ENCODE measurements at regions not wholly inside any gene's neighbourhood (a gene's known extent, or its start where the extent isn't known, plus 50 kb on each side); places are given as distances from the start of the nearest gene placed in this dataset.

DNA sequence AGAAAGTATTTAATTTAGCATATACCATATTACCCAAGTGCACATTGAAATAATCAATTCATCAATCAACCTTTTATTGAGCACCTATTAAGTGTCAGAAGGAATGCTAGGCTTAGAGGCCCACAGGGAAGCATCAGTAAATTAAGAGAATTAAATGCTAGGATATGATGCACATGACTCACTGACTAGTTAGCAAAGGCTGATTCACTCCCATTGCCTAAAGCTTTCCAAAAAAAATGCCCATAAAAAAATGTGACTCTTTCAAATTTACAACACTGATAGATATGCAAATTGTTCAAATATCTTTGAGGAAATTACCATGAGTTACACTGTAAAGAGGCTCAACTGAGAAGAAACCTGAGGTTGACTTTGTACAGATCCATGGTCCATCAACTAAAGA is 883.3 kb downstream of the CDH11 start:
- no peak overlapping the region for H3K27ac ChIP-seq
- H3K9me3 ChIP-seq, result no peaks in the 10 kb centered on the region
- TF ChIP-seq POLR2AphosphoS5 (IDR thresholded peaks at IDR 0.05), result no peak
- no peak for TF ChIP-seq POLR2A (IDR thresholded peaks at IDR 0.05)
- no peak for TF ChIP-seq CTCF (IDR thresholded peaks at IDR 0.05)
- H3K27me3 ChIP-seq (replicated peaks; ENCODE audit: insufficient read depth), result no peaks in the 10 kb centered on the region
- H3K4me1 ChIP-seq (replicated peaks), result no peaks in the 10 kb centered on the region
- no peak overlapping the region for H3K4me3 ChIP-seq
- DNase-seq (ENCODE audit: low spot score), result no peak
- intact Hi-C loops (cut with DNase I), result no loop called here
- no peaks in the 10 kb centered on the region for H3K36me3 ChIP-seq

DNA sequence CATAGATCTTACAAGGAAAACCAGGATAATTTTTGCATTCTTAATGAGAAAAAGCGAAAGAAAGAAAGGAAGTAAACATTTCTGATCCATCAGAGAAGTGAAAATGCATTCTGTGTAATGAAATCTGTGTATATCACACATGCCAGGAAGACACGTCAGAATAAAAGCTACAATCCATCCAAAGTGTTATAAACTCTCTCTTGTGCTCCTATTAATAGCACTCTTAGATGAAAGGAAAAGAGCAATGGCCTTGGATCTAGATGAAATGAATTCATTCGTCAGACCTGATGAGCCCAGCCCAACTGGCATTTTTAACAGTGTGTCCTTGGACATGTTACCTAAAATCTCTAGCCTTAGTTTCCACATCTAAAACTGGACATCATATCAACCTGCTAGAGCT is 885.5 kb downstream of the CDH11 start:
- Histone ChIP-seq H3K9me3 (no peaks in the 10 kb centered on the region), H3K4me1 (replicated peaks) (no peaks in the 10 kb centered on the region), H3K27me3 (replicated peaks; ENCODE audit: insufficient read depth) (no peaks in the 10 kb centered on the region), H3K27ac (no peak overlapping the region), H3K36me3 (no peaks in the 10 kb centered on the region), H3K4me3 (no peak overlapping the region)
- intact Hi-C loops (cut with DNase I), result no loop called here
- TF ChIP-seq POLR2AphosphoS5 (IDR thresholded peaks at IDR 0.05) (no peak), CTCF (IDR thresholded peaks at IDR 0.05) (no peak), POLR2A (IDR thresholded peaks at IDR 0.05) (no peak)
- 39% methylated on average over 3 of the region's 3 CpGs for WGBS
- DNase-seq (ENCODE audit: low spot score), result no peak

DNA sequence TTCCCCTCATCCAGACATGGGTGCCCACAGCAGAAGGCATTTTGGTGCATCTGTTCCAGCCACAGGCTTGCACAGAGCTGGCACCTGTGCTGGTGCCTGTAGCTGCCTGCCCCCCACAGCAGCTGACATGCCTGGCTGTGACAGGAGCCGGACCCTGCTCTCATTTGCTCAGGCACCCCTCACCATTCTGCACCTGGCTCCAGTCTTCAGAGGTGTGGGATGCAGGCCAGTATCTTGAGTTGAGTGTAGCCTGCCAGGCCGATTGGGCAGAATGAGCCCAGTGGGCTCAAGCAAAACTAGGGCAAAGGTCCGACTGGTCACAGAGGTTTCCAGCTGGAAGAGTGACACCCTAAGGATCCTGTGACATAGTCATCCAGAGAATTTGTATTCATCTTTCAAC is 887.7 kb downstream of the CDH11 start:
- Histone ChIP-seq H3K36me3 (no peaks in the 10 kb centered on the region), H3K27me3 (replicated peaks; ENCODE audit: insufficient read depth) (no peaks in the 10 kb centered on the region), H3K9me3 (no peaks in the 10 kb centered on the region), H3K4me1 (replicated peaks) (no peaks in the 10 kb centered on the region), H3K27ac (no peak overlapping the region), H3K4me3 (no peak overlapping the region)
- WGBS, result 84% methylated on average over 3 of the region's 3 CpGs
- TF ChIP-seq CTCF (IDR thresholded peaks at IDR 0.05) (no peak), POLR2A (IDR thresholded peaks at IDR 0.05) (no peak), POLR2AphosphoS5 (IDR thresholded peaks at IDR 0.05) (no peak)
- intact Hi-C loops (cut with DNase I), result no loop called here
- no peak for DNase-seq (ENCODE audit: low spot score)

GRCh38 chr16:64225696-64226095 is 896.2 kb downstream of the CDH11 start:
- H3K9me3 ChIP-seq, result no peaks in the 10 kb centered on the region
- TF ChIP-seq CTCF (IDR thresholded peaks at IDR 0.05), result no peak
- TF ChIP-seq POLR2AphosphoS5 (IDR thresholded peaks at IDR 0.05), result no peak
- no peak for TF ChIP-seq POLR2A (IDR thresholded peaks at IDR 0.05)
- no peaks in the 10 kb centered on the region for H3K27me3 ChIP-seq (replicated peaks; ENCODE audit: insufficient read depth)
- 75% methylated on average over 2 of the region's 2 CpGs for WGBS
- H3K27ac ChIP-seq, result no peak overlapping the region
- DNase-seq (ENCODE audit: low spot score), result no peak
- intact Hi-C loops (cut with DNase I), result no loop called here
- H3K4me1 ChIP-seq (replicated peaks), result no peaks in the 10 kb centered on the region
- no peaks in the 10 kb centered on the region for H3K36me3 ChIP-seq
- no peak overlapping the region for H3K4me3 ChIP-seq

DNA sequence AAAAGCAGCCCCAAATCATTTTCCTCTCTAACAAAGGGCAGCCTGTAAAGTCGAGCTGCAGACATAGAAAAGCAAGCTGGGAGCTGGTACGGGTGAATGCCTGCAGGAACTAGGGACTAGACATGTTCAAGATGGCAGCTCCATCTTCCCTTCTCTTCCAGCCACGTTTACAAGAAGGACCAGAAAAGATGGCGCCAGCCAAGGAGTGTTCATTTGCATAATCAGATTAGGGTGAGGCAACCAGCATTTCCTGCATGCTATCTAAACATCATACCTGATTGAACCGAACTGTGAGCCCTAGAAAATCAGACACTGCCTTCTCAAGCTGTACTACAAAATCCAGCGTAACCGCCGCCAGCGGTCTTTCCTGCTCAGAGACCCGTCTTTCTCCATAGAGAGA is 896.8 kb downstream of the CDH11 start:
- H3K4me3 ChIP-seq, result no peak overlapping the region
- H3K36me3 ChIP-seq, result no peaks in the 10 kb centered on the region
- H3K27ac ChIP-seq, result no peak overlapping the region
- H3K4me1 ChIP-seq (replicated peaks), result no peaks in the 10 kb centered on the region
- intact Hi-C loops (cut with DNase I), result no loop called here
- DNase-seq (ENCODE audit: low spot score), result no peak
- TF ChIP-seq POLR2A (IDR thresholded peaks at IDR 0.05) (no peak), CTCF (IDR thresholded peaks at IDR 0.05) (no peak), POLR2AphosphoS5 (IDR thresholded peaks at IDR 0.05) (no peak)
- WGBS, result 70% methylated on average over 10 of the region's 10 CpGs
- no peaks in the 10 kb centered on the region for H3K9me3 ChIP-seq
- no peaks in the 10 kb centered on the region for H3K27me3 ChIP-seq (replicated peaks; ENCODE audit: insufficient read depth)

All from prostate gland (tissue), 2 donors.